IMR-90 (cell line): ENCODE measurements at regions not wholly inside any gene's neighbourhood (a gene's known extent, or its start where the extent isn't known, plus 50 kb on each side); places are given as distances from the start of the nearest gene placed in this dataset.

Experiments
- BHLHE40 ChIP-seq: fragments of 150-350 bp; IDR thresholded peaks from 2 replicates; pipeline ENCODE4 v1.6.1; 2016; ENCODE audit warnings: mild to moderate bottlenecking, low read depth, low read length
- CEBPB ChIP-seq: IDR thresholded peaks from 2 replicates; pipeline ENCODE4 v1.6.1; 2012; ENCODE audit warnings: low read depth, low read length, improper control_type of control experiment
- CTCF ChIP-seq: conservative IDR thresholded peaks from 2 replicates; pipeline ENCODE4 v1.5.1; 2012; ENCODE audit warnings: mild to moderate bottlenecking, low read depth, low read length, improper control_type of control experiment
- FOS ChIP-seq: fragments of 150-350 bp; IDR thresholded peaks from 2 replicates; pipeline ENCODE4 v1.6.1; 2016; ENCODE audit warnings: low read depth, low read length
- MAFK ChIP-seq: IDR thresholded peaks from 2 replicates; pipeline ENCODE4 v1.6.1; 2012; ENCODE audit warnings: low read depth, low read length, improper control_type of control experiment
- MXI1 ChIP-seq: IDR thresholded peaks from 2 replicates; pipeline ENCODE4 v1.6.1; 2012; ENCODE audit warnings: low read depth, mild to moderate bottlenecking, low read length, moderate library complexity, borderline replicate concordance
- NFE2L2 ChIP-seq: fragments of 150-350 bp; IDR thresholded peaks from 2 replicates; pipeline ENCODE4 v1.6.1; 2016; ENCODE audit warnings: low read depth, mild to moderate bottlenecking, low read length
- POLR2A ChIP-seq: IDR thresholded peaks from 2 replicates; pipeline ENCODE4 v1.6.1; 2012; ENCODE audit warnings: mild to moderate bottlenecking, low read depth, low read length
- RAD21 ChIP-seq: IDR thresholded peaks from 2 replicates; pipeline ENCODE4 v1.6.1; 2012; ENCODE audit warnings: low read length, improper control_type of control experiment
- RCOR1 ChIP-seq: IDR thresholded peaks from 2 replicates; pipeline ENCODE4 v1.6.1; 2012; ENCODE audit warnings: mild to moderate bottlenecking, low read length, improper control_type of control experiment; ENCODE audit not compliant: insufficient replicate concordance
- RFX5 ChIP-seq: IDR thresholded peaks from 2 replicates; pipeline ENCODE4 v1.8.0; 2012; ENCODE audit warnings: low read depth, mild to moderate bottlenecking, low read length, moderate library complexity
- SMC3 ChIP-seq: fragments of 150-350 bp; IDR thresholded peaks from 2 replicates; pipeline ENCODE4 v1.6.1; 2016; ENCODE audit warnings: low read depth, mild to moderate bottlenecking, antibody characterized with exemption, low read length, moderate library complexity
- USF2 ChIP-seq: fragments of 150-350 bp; IDR thresholded peaks from 2 replicates; pipeline ENCODE4 v1.6.1; 2017; ENCODE audit warnings: mild to moderate bottlenecking, antibody characterized with exemption, low read length, low read depth

- TF ChIP-seq CTCF (no peak), MAFK (no peak), BHLHE40 (no peak), RCOR1 (no peak), POLR2A (no peak), CEBPB (no peak), USF2 (no peak), SMC3 (no peak), RAD21 (no peak), FOS (no peak), MXI1 (no peak), NFE2L2 (no peak), RFX5 (no peak)
These were observed 691.1 kb downstream of the DIPK2A start for GRCh38 chr3:144662729-144663128.
